COLO829 (cell line): ENCODE measurements at regions not wholly inside any gene's neighbourhood (a gene's known extent, or its start where the extent isn't known, plus 50 kb on each side); places are given as distances from the start of the nearest gene placed in this dataset.

Source experiments
- DNase-seq: peaks from one replicate; pipeline ENCODE4 v3.0.0; 2012; ENCODE audit warnings: low spot score

GRCh38 chr9:115254287-115255180, 136.6 kb upstream of the TNC start:
- no peak for DNase-seq

DNA sequence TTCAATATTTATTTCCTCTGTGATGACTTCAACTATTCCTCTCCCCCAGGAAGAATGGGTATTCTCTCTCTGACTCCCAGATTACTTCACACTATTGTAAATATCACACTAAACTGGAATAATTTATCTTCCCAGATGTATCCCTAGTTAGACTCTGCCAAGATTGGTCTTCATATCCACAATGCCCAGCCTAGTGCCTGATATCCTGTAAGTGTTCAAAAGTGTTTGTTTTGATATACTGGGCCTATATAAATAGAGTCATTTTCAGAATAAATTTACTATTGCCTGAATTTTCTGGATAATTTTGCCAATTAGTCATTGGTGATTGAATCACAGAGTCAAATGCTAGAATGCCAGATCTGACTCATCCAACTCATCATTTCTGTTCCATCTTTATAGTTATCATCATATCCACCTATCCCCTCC, 143.7 kb upstream of the TNC start:
- no peak for DNase-seq

GRCh38 chr9:115262477-115262876, 144.5 kb upstream of the TNC start:
- peak; percentile 47 for DNase-seq

DNA sequence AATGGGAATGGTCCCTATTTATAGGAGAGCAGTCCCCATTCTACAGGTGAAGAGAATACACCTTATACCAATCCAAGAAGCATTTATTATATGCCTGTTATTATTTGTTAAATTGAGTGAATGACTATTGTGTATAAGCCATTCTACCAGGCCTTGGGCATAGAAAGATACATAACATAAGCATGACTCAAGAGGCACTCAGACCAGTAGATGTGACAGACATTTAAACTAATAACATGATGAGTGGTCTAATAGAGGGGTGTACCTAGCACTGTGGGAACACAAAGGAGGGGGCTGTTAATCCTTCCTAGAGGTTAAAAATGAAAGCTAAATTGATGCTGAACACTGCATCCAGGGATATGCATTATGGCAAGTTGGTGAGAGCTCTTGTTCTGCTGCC, 145.0 kb upstream of the TNC start:
- DNase-seq: no peak

DNA sequence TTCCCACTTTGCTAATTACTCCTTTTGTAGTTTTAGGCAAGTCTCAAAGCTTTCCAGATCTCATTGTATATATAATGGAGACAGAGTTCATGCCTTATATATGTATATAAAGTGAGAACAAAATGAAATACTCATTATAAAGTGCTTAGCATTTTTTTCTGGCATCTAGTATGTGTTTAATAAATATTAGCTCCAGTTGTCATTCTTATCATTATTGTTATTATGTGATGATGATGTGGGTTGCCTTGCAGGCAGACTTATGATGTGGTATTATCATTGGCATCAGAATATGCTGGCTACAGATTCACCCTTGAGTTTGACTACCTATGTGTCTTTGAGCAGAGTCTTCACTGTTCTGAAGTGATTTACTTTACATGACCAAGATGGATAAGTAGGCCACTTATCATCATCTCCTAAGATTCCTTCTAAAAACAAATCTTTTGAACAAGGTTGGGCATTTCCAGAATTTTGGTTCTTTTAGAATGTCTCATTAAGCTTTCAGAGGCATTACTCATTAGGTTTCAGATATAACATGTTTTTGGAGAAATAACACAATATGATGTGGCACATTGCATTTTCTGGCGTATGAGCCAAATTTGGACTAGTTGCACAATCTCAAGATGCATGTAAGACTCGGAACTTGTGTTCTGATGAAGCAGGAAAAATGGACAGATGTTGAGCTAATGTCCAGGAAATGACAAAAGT, 145.6 kb upstream of the TNC start:
- no peak for DNase-seq

GRCh38 chr9:115264313-115264712, 146.4 kb upstream of the TNC start:
- no peak for DNase-seq

DNA sequence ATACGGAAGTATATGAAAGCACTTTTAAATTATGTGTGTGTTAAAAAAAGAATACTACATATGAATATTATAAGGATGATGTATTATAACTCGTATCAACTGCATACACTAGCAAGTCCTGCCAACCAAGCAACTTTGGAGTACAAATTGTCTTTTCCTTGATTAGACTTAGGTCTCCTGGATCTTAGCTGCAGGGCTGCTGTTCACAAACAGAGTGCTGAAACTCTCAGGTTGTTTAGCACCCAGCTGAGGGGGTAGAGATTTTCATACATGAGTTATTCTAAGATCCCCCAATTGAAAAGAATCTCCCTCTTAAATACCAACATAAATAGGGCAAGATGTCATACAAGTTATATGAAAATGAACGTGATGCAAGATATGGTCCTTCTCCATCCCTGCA, 149.8 kb upstream of the TNC start:
- DNase-seq: no peak

DNA sequence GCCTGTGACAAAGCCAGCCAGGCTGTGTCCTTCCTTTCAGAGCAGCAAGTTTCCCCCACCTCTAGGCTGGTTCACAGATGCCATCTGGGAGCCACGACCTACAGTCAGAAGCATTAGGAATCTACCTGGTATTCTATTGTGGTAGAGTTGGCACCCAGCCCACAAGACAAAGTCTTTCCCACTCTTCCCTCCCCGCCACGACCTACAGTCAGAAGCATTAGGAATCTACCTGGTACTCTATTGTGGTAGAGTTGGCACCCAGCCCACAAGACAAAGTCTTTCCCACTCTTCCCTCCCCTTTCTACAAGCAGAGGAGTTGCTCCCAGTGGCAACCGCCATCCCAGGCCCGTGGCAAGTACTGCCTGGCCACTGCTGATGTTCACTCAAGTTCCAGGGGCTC, 157.8 kb upstream of the TNC start:
- no peak for DNase-seq

- DNase-seq: no peak
Measured at GRCh38 chr9:115276621-115277020, 158.7 kb upstream of the TNC start.

GRCh38 chr9:115277301-115277700, 159.3 kb upstream of the TNC start:
- no peak for DNase-seq

DNA sequence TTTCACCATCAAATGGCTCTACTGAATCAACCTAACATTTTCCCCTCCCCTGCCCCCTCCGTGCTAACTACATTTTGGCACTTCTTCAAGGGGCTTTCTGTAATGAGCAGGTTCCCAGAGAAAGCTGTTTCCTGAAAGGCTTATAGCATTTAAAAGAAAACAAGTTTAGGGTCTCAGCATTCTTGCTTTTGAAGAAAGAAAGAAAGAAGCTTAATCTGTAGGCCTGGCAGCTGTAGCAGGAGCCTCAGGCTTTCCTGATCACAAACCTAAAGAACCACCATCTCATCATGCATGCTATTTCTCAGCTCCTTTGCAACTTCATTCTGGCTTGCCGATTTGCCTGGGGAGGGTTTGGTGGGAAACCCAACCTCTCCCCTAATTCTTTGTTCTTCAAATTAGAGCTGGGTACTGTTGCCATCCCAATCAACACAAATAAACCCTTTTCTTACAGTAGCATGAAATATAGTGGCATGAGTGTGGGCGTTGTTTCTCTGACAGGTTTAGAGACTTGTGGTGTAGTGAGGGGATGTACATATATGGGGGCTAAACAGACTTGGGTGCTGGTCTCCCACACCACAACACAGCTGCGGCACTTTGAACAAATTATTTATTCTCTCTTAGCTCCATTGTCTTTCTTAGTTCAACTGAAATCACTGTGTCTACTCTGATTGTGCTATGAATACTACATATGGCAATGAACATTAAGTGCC, 160.5 kb upstream of the TNC start:
- DNase-seq: no peak

- no peak for DNase-seq
Measured at GRCh38 chr9:115283395-115283794, 165.4 kb upstream of the TNC start.

DNA sequence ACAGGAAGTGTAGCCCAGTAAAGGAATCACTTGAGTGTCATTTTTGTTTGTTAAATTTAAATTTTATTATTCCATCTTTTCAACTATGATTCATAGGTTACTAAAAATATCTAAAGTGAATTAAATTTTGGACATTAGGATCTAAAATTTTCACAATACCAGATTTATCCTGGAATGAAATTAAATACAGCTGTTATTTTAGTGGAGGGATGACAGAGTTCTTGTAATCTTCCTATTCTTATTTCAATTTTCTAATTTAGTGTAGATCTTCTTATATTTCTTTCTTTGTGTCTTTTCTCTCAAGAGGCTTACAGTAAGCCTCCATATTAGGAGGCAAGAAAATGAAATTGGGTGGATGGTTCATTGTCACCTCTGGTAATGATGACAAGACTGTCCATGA, 167.9 kb upstream of the TNC start:
- DNase-seq: no peak

DNA sequence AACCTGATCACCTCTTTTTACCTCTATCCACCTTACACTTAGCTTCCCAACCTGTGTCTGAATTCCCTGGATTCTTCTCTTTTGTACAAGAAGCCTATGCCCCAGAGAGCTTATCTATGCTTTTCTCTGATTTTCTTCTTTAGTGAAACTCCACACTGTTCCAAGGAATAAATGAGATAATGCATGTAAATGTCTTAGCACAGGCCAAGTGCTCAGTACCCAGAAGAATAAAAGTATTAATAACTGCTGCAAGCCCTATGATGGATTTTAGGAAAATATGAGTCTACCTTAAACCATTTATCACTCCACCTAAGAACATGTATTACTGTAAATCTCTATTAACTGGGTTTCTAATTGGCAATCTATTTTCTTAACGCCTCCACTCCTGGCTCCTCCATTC, 168.5 kb upstream of the TNC start:
- no peak for DNase-seq

- DNase-seq: peak; percentile 20
Measured at GRCh38 chr9:115289757-115290208, 171.8 kb upstream of the TNC start.

- no peak for DNase-seq
Measured at GRCh38 chr9:115291841-115292240, 173.9 kb upstream of the TNC start.

- DNase-seq: peak; percentile 58
Measured at GRCh38 chr9:115292584-115293279, 174.8 kb upstream of the TNC start.

GRCh38 chr9:115295734-115296133, 177.8 kb upstream of the TNC start:
- no peak for DNase-seq

- DNase-seq: no peak
Measured at GRCh38 chr9:115296831-115297565, 179.0 kb upstream of the TNC start.

- no peak for DNase-seq
Measured at GRCh38 chr9:115300116-115300515, 182.2 kb upstream of the TNC start.

DNA sequence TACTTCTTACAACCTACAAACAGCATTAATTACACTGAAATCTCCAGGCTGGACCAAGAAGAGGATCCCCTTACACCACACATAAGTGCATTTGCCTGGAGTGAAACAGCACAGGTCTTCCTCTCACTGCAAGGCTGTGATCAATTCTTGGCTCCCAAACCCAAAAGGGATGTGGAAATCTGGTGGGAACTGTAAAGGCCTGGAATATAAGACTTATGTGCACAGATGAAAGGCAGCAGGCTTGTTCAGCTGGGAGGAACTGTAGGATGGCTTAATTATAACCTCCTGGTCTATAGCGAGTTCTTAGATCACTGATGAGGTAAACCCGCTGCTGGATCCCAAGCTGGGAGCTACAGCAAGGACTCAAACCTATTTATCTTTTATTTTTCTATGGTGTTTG, 182.9 kb upstream of the TNC start:
- DNase-seq: no peak
